Peyer's patch (tissue), 4 donors: ENCODE measurements at regions not wholly inside any gene's neighbourhood (a gene's known extent, or its start where the extent isn't known, plus 50 kb on each side); places are given as distances from the start of the nearest gene placed in this dataset.

Source experiments
- DNase-seq, 3 donors: peaks; one replicate each; pipeline ENCODE4 v3.0.0-alpha.2; 2017 to 2019
- H3K27ac ChIP-seq, 4 donors: fragments of 200-600 bp; sonication (generic); one replicate each; pipeline ENCODE4 v1.5.1; 2016 to 2019
- H3K27me3 ChIP-seq, 2 donors: fragments of 200-600 bp; sonication (generic); one replicate each; pipeline ENCODE4 v1.5.1; 2019
- H3K36me3 ChIP-seq, 3 donors: fragments of 200-600 bp; sonication (generic); one replicate each; pipeline ENCODE4 v1.5.1; 2016 to 2019
- H3K4me1 ChIP-seq, 4 donors: fragments of 200-600 bp; sonication (generic); one replicate each; pipeline ENCODE4 v1.5.1; 2016 to 2019
- H3K4me3 ChIP-seq, 4 donors: fragments of 200-600 bp; sonication (generic); 1 replicate in 3 of 4; 2 replicates in 1 of 4; pipeline ENCODE4 v1.5.1; 2016 to 2019; ENCODE audit warnings: mild to moderate bottlenecking in 1 of 4
- H3K9me3 ChIP-seq, 4 donors: fragments of 200-600 bp; sonication (generic); one replicate each; pipeline ENCODE4 v1.5.1; 2016 to 2019; ENCODE audit warnings: mild to moderate bottlenecking in 1 of 4
- POLR2A ChIP-seq, 2 donors: fragments of 450-650 bp; IDR thresholded peaks; one replicate each; pipeline ENCODE4 v1.5.1; 2017; ENCODE audit warnings: antibody characterized with exemption in 2 of 2, mild to moderate bottlenecking in 2 of 2, moderate library complexity in 2 of 2
- TF ChIP-seq, protein P1 (sequence below), 6 experiments: fragments of 450-650 bp in 4 of 6; fragments of 200-600 bp in 2 of 6; sonication (generic) in 1 of 6; IDR thresholded peaks; one replicate each; pipeline ENCODE4 v1.5.1; 2017 to 2019; ENCODE audit warnings: antibody characterized with exemption in 6 of 6, mild to moderate bottlenecking in 3 of 6, moderate library complexity in 1 of 6

DNA sequence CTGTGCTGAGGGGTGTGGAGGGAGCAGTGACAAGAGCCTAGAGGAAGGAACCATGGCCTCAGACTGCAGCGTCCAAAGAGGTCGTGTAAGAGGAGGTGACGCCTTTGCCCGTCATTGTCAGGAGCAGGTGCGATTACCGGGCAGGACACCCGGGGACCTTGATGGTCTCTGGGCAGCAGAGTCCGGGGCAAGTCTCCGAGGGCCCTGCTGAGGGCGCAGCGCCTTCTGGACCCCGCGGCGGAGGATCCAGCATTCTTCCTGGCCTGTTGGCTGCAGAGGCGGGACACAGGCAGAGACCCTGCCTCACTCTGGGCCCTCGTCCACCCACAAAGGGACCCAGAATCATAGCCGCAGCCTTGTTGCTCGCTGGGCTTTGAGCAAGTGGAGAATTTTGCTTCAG, 1168.8 kb downstream of the BRD1 start:
- TF ChIP-seq, protein P1, sequence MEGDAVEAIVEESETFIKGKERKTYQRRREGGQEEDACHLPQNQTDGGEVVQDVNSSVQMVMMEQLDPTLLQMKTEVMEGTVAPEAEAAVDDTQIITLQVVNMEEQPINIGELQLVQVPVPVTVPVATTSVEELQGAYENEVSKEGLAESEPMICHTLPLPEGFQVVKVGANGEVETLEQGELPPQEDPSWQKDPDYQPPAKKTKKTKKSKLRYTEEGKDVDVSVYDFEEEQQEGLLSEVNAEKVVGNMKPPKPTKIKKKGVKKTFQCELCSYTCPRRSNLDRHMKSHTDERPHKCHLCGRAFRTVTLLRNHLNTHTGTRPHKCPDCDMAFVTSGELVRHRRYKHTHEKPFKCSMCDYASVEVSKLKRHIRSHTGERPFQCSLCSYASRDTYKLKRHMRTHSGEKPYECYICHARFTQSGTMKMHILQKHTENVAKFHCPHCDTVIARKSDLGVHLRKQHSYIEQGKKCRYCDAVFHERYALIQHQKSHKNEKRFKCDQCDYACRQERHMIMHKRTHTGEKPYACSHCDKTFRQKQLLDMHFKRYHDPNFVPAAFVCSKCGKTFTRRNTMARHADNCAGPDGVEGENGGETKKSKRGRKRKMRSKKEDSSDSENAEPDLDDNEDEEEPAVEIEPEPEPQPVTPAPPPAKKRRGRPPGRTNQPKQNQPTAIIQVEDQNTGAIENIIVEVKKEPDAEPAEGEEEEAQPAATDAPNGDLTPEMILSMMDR (IDR thresholded peaks at IDR 0.05), result no peak
- TF ChIP-seq POLR2A (IDR thresholded peaks at IDR 0.05), result no peak
- H3K9me3 ChIP-seq, result no peaks in the 10 kb centered on the region
- no peak for DNase-seq
- H3K36me3 ChIP-seq, result no peaks in the 10 kb centered on the region
- H3K27me3 ChIP-seq, result no peaks in the 10 kb centered on the region
- no peak overlapping the region for H3K4me3 ChIP-seq
- H3K27ac ChIP-seq, result no peak overlapping the region
- no peaks in the 10 kb centered on the region for H3K4me1 ChIP-seq

DNA sequence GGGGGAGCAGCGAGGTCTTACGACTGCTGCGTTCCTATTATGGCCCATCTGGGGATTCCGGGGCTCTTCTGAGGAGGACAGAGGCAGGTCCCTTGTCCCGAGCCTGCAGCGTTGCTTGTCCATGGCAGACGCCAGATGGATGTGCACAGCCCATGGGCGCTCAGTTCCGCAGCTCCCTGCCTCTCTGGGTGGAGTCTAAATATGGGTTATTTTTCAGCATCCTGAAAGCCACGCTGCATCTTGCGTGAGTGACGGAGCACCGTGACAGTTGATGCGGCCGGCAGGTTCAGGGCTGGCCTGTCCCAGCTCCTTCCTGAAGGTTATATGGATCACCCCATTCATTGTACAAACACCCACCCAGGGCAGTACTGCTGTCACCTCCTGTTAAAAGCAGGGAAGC, 1169.4 kb downstream of the BRD1 start:
- H3K4me3 ChIP-seq, result no peak overlapping the region
- no peak overlapping the region for H3K27ac ChIP-seq
- H3K9me3 ChIP-seq, result no peaks in the 10 kb centered on the region
- H3K36me3 ChIP-seq, result no peaks in the 10 kb centered on the region
- DNase-seq, result no peak
- TF ChIP-seq, protein P1 (IDR thresholded peaks at IDR 0.05), result no peak
- no peak for TF ChIP-seq POLR2A (IDR thresholded peaks at IDR 0.05)
- no peaks in the 10 kb centered on the region for H3K27me3 ChIP-seq
- H3K4me1 ChIP-seq, result no peaks in the 10 kb centered on the region

DNA sequence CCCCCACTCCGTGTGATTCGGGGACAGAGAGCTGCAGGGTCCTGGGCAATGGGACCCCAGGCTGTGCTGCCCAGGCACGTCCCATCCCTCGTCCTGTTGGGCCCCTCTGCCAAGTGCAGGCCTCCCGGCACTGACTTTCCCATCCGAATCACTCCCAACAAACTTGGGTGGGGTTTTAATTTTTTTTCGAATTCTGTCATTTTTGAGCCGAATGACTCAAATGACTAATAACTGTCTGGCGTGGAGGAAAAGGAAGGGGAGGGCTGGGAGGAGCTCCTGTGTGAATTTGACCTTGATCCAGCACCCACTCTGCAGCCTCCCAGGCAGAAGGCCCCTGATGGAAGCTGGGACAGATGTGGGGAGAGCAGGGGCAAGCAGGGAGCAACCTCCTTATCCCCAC, 1173.2 kb downstream of the BRD1 start:
- no peak for TF ChIP-seq POLR2A (IDR thresholded peaks at IDR 0.05)
- TF ChIP-seq, protein P1 (IDR thresholded peaks at IDR 0.05), result no peak
- H3K27ac ChIP-seq, result no peak overlapping the region
- H3K4me1 ChIP-seq, result no peaks in the 10 kb centered on the region
- H3K27me3 ChIP-seq, result no peaks in the 10 kb centered on the region
- no peaks in the 10 kb centered on the region for H3K9me3 ChIP-seq
- no peak for DNase-seq
- H3K36me3 ChIP-seq, result no peaks in the 10 kb centered on the region
- H3K4me3 ChIP-seq, result no peak overlapping the region

DNA sequence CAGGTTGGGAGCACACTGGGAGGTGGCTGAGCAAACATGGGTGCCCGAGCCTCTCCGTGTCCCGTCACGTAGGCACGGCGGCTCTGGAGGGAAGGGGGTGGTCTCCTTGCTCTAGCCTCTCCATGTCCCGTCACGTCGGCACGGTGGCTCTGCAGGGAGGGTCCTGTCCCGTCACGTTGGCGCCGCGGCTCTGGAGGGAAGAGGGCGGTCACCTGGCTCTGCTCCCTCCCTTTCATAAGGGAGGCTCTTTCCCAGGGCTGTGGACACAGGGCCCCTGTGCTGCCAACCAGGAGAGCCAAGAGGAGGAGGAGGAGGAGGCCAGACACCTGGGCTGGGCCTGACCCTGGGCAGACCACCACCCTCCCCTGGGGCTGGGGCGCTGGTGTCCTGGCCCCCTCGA, 1173.7 kb downstream of the BRD1 start:
- no peak for DNase-seq
- Histone ChIP-seq H3K36me3 (no peaks in the 10 kb centered on the region), H3K9me3 (no peaks in the 10 kb centered on the region), H3K4me1 (no peaks in the 10 kb centered on the region), H3K4me3 (no peak overlapping the region), H3K27ac (no peak overlapping the region), H3K27me3 (no peaks in the 10 kb centered on the region)
- TF ChIP-seq, protein P1 (IDR thresholded peaks at IDR 0.05), result no peak
- TF ChIP-seq POLR2A (IDR thresholded peaks at IDR 0.05), result no peak

DNA sequence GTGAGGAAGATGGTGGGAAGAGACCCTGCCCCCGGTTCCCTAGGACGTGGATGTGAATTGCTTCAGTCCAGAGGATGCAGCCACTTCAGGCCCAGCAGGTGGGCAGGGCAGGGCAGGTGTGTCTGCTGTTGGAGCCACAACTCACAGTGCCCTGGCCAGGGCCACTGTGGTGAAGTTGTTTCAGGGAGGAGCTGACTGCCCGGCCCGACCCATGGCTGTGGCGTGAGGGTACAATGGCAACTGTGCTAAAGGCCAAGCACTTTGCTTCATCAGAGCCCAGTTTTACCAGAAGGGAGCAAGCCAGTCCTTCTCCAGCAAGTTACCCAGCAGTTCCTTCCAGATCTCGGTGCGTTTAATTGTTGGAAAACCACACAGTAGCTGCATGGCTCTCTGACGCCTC, 1174.4 kb downstream of the BRD1 start:
- Histone ChIP-seq H3K4me3 (no peak overlapping the region), H3K4me1 (no peaks in the 10 kb centered on the region)

More for the DNA sequence above, 1174.4 kb downstream of the BRD1 start:
- H3K27ac ChIP-seq, result no peak overlapping the region
- TF ChIP-seq, protein P1 (IDR thresholded peaks at IDR 0.05), result no peak
- TF ChIP-seq POLR2A (IDR thresholded peaks at IDR 0.05), result no peak
- no peaks in the 10 kb centered on the region for H3K9me3 ChIP-seq
- no peaks in the 10 kb centered on the region for H3K27me3 ChIP-seq
- no peaks in the 10 kb centered on the region for H3K36me3 ChIP-seq
- no peak for DNase-seq
